GM20000 (cell line): ENCODE measurements at regions not wholly inside any gene's neighbourhood (a gene's known extent, or its start where the extent isn't known, plus 50 kb on each side); places are given as distances from the start of the nearest gene placed in this dataset.

ENCODE experiments used
- DNase-seq: peaks from one replicate; pipeline ENCODE4 v3.0.0; 2012; ENCODE audit warnings: low spot score
- CTCF ChIP-seq: IDR thresholded peaks from 2 replicates; pipeline ENCODE4 v1.5.1; 2012; ENCODE audit warnings: mild to moderate bottlenecking, control low read depth; ENCODE audit errors: extremely low read depth, missing control alignments

GRCh38 chr1:219405531-219406331 lies 207.2 kb downstream of the ZC3H11B start:
- no peak for DNase-seq
- TF ChIP-seq CTCF = no peak

- no peak for TF ChIP-seq CTCF
- DNase-seq = no peak
Observed at GRCh38 chr1:219404629-219405028, 208.3 kb downstream of the ZC3H11B start.

- TF ChIP-seq CTCF = no peak
- no peak for DNase-seq
Observed at GRCh38 chr1:219402925-219403324, 210.0 kb downstream of the ZC3H11B start.

GRCh38 chr1:219401724-219402625 lies 210.9 kb downstream of the ZC3H11B start:
- DNase-seq = no peak
- no peak for TF ChIP-seq CTCF

GRCh38 chr1:219399446-219399845 lies 213.5 kb downstream of the ZC3H11B start:
- TF ChIP-seq CTCF = no peak
- DNase-seq = no peak

- no peak for TF ChIP-seq CTCF
- DNase-seq = no peak
Observed at GRCh38 chr1:219398815-219399396, 214.0 kb downstream of the ZC3H11B start.

GRCh38 chr1:219397511-219397910 lies 215.4 kb downstream of the ZC3H11B start:
- no peak for TF ChIP-seq CTCF

More at GRCh38 chr1:219397511-219397910, 215.4 kb downstream of the ZC3H11B start:
- no peak for DNase-seq
